ENCODE measurements at regions not wholly inside any gene's neighbourhood (a gene's known extent, or its start where the extent isn't known, plus 50 kb on each side); places are given as distances from the start of the nearest gene placed in this dataset.

GRCh38 chr12:12004524-12004923 is 66.2 kb upstream of the BCL2L14 start:
- H3K27ac ChIP-seq (ENCODE audit: insufficient read depth, low read depth, low read length): no peak overlapping the region
- H4K20me1 ChIP-seq (replicated peaks; ENCODE audit: control insufficient read depth, extremely low read depth, insufficient read depth, low read length): no peaks in the 10 kb centered on the region
- H3K79me2 ChIP-seq (ENCODE audit: control insufficient read depth, insufficient read depth, low read length): no peaks in the 10 kb centered on the region
- POLR2A ChIA-PET: no interaction called here
- H3K27me3 ChIP-seq (ENCODE audit: control insufficient read depth in 2 of 2, insufficient read depth in 2 of 2, low read length in 2 of 2): peaks cover 0 to 4% of the 10 kb centered on the region in 2 experiments
- no peak overlapping the region for H2AFZ ChIP-seq (ENCODE audit: low read depth, low read length)
- TF ChIP-seq POLR2AphosphoS5 (IDR thresholded peaks at IDR 0.05; ENCODE audit: insufficient read depth, low read depth, low read length) (no peak), MAX (IDR thresholded peaks at IDR 0.05; ENCODE audit: insufficient read depth, insufficient read length) (no peak), MYC (IDR thresholded peaks at IDR 0.05; ENCODE audit: low read depth, low read length) (no peak), POLR2A (IDR thresholded peaks at IDR 0.05; ENCODE audit: low read depth, low read length) (no peak), CTCF (IDR thresholded peaks at IDR 0.05; ENCODE audit: extremely low read depth in 1 of 2, insufficient read depth in 1 of 2, low read depth in 1 of 2, low read length in 2 of 2) (no peak), GATA2 (IDR thresholded peaks at IDR 0.05; ENCODE audit: insufficient read depth, insufficient read length, low read depth, low read length) (no peak), FOS (IDR thresholded peaks at IDR 0.05; ENCODE audit: borderline replicate concordance, insufficient read depth, low read length) (no peak), JUN (IDR thresholded peaks at IDR 0.05; ENCODE audit: borderline replicate concordance, insufficient read depth, insufficient read length, low read depth) (no peak), EZH2 (IDR thresholded peaks at IDR 0.05; ENCODE audit: borderline replicate concordance, low read depth, low read length, severe bottlenecking) (no peak)
- H3K9me1 ChIP-seq (replicated peaks; ENCODE audit: control insufficient read depth, extremely low read depth, insufficient read depth, low read length): no peaks in the 10 kb centered on the region
- intact Hi-C loops (cut with micrococcal nuclease): no loop called here
- H3K36me3 ChIP-seq (ENCODE audit: control insufficient read depth in 2 of 2, extremely low read depth in 1 of 2, insufficient read depth in 2 of 2, low read length in 2 of 2): no peaks in the 10 kb centered on the region
- FAIRE-seq (no peak), DNase-seq (ENCODE audit: low read depth, low spot score) (no peak)
- dilution Hi-C loops (cut with MboI; ENCODE audit: extremely low pct_ligation_motif_present, low sequenced_read_pairs): no loop called here
- H3K9ac ChIP-seq (replicated peaks; ENCODE audit: extremely low read depth, insufficient read depth, low read length): no peak overlapping the region
- no peak overlapping the region for H3K4me2 ChIP-seq (ENCODE audit: insufficient read depth, low read length)
- no peaks in the 10 kb centered on the region for H3K9me3 ChIP-seq (replicated peaks; ENCODE audit: control insufficient read depth, insufficient read depth, low read length)
- no TSS peak for BruUV-seq (replicated peaks)
- H3K4me1 ChIP-seq (ENCODE audit: control insufficient read depth, extremely low read depth, insufficient read depth, low read length): no peaks in the 10 kb centered on the region
- CTCF ChIA-PET: no interaction called here
- no peak overlapping the region for H3K4me3 ChIP-seq (replicated peaks in 1 of 3; ENCODE audit: insufficient read depth in 1 of 3, low read depth in 1 of 3, low read length in 3 of 3)
